ENCODE measurements at regions not wholly inside any gene's neighbourhood (a gene's known extent, or its start where the extent isn't known, plus 50 kb on each side); places are given as distances from the start of the nearest gene placed in this dataset.

GRCh38 chr6:125570526-125570925, 178.9 kb upstream of the HEY2 start:
- no peak for TF ChIP-seq POLR2AphosphoS5 (IDR thresholded peaks at IDR 0.05; ENCODE audit: low read depth, low read length)
- TF ChIP-seq, protein P1, sequence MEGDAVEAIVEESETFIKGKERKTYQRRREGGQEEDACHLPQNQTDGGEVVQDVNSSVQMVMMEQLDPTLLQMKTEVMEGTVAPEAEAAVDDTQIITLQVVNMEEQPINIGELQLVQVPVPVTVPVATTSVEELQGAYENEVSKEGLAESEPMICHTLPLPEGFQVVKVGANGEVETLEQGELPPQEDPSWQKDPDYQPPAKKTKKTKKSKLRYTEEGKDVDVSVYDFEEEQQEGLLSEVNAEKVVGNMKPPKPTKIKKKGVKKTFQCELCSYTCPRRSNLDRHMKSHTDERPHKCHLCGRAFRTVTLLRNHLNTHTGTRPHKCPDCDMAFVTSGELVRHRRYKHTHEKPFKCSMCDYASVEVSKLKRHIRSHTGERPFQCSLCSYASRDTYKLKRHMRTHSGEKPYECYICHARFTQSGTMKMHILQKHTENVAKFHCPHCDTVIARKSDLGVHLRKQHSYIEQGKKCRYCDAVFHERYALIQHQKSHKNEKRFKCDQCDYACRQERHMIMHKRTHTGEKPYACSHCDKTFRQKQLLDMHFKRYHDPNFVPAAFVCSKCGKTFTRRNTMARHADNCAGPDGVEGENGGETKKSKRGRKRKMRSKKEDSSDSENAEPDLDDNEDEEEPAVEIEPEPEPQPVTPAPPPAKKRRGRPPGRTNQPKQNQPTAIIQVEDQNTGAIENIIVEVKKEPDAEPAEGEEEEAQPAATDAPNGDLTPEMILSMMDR (IDR thresholded peaks at IDR 0.05), result no peak
